ENCODE measurements at regions not wholly inside any gene's neighbourhood (a gene's known extent, or its start where the extent isn't known, plus 50 kb on each side); places are given as distances from the start of the nearest gene placed in this dataset.
A peak's percentile ranks its signal among the peaks of the same experiment; 100 is the strongest.

GRCh38 chr10:98326621-98327027 lies 58.6 kb upstream of the LOXL4 start:
- WGBS, 2 donors (ENCODE audit: low coverage in 1 of 2), result 10 to 31% methylated on average over 2 to 11 of the region's 15 CpGs
- Histone ChIP-seq H3K4me1 (no peaks in the 10 kb centered on the region), H3K4me3 (no peak overlapping the region), H3K27me3 (peaks cover 18% of the 10 kb centered on the region), H3K36me3 (no peaks in the 10 kb centered on the region), H3K27ac (no peak overlapping the region), H3K9me3 (peaks cover 0 to 6% (median 0%) of the 10 kb centered on the region in 3 donors)
- no peak for TF ChIP-seq EP300 (IDR thresholded peaks at IDR 0.05)
- no peak for TF ChIP-seq POLR2A (IDR thresholded peaks at IDR 0.05)
- TF ChIP-seq POLR2AphosphoS5 (IDR thresholded peaks at IDR 0.05), result no peak
- TF ChIP-seq CTCF (IDR thresholded peaks at IDR 0.05), result no peak
- ATAC-seq, result no peak

GRCh38 chr10:98323221-98324164 lies 55.5 kb upstream of the LOXL4 start:
- Histone ChIP-seq H3K27me3 (peaks cover 18% of the 10 kb centered on the region), H3K4me3 (no peak overlapping the region), H3K36me3 (no peaks in the 10 kb centered on the region), H3K27ac (no peak overlapping the region), H3K4me1 (no peaks in the 10 kb centered on the region), H3K9me3 (peaks cover 0 to 6% (median 0%) of the 10 kb centered on the region in 3 donors)
- peak; percentile 61 for ATAC-seq
- 64 to 93% methylated on average over 2 to 3 of the region's 4 CpGs for WGBS, 2 donors (ENCODE audit: low coverage in 1 of 2)
- TF ChIP-seq EP300 (IDR thresholded peaks at IDR 0.05), result no peak
- no peak for TF ChIP-seq POLR2A (IDR thresholded peaks at IDR 0.05)
- peak; percentile 17 for TF ChIP-seq POLR2AphosphoS5 (IDR thresholded peaks at IDR 0.05)

- no peak overlapping the region for H3K27ac ChIP-seq
- H3K4me1 ChIP-seq, result peaks cover 0 to 8% (median 0%) of the 10 kb centered on the region in 3 donors
- ATAC-seq, result no peak
- H3K9me3 ChIP-seq, result no peaks in the 10 kb centered on the region
- no peak overlapping the region for H3K4me3 ChIP-seq
- no peak for TF ChIP-seq POLR2A (IDR thresholded peaks at IDR 0.05)
- no peak for TF ChIP-seq POLR2AphosphoS5 (IDR thresholded peaks at IDR 0.05)
- TF ChIP-seq CTCF (IDR thresholded peaks at IDR 0.05), result no peak
- TF ChIP-seq EP300 (IDR thresholded peaks at IDR 0.05), result no peak
- 88 to 96% methylated on average over 8 to 17 of the region's 18 CpGs for WGBS, 2 donors (ENCODE audit: low coverage in 1 of 2)
- H3K36me3 ChIP-seq, result no peaks in the 10 kb centered on the region
- H3K27me3 ChIP-seq, result peaks cover 3% of the 10 kb centered on the region
Measured at GRCh38 chr10:98321186-98321780, 53.3 kb upstream of the LOXL4 start.

- no peak for ATAC-seq
- Histone ChIP-seq H3K27me3 (no peaks in the 10 kb centered on the region), H3K27ac (no peak overlapping the region), H3K9me3 (no peaks in the 10 kb centered on the region), H3K4me1 (peaks cover 0 to 10% (median 0%) of the 10 kb centered on the region in 3 donors), H3K4me3 (no peak overlapping the region), H3K36me3 (no peaks in the 10 kb centered on the region)
- WGBS, 2 donors (ENCODE audit: low coverage in 1 of 2), result 80 to 83% methylated on average over 3 to 6 of the region's 8 CpGs
- TF ChIP-seq EP300 (IDR thresholded peaks at IDR 0.05), result no peak
- no peak for TF ChIP-seq POLR2A (IDR thresholded peaks at IDR 0.05)
- no peak for TF ChIP-seq CTCF (IDR thresholded peaks at IDR 0.05)
- TF ChIP-seq POLR2AphosphoS5 (IDR thresholded peaks at IDR 0.05), result no peak
Measured at GRCh38 chr10:98320486-98321185, 52.6 kb upstream of the LOXL4 start.

- Histone ChIP-seq H3K4me3 (no peak overlapping the region), H3K27ac (no peak overlapping the region), H3K27me3 (no peaks in the 10 kb centered on the region), H3K9me3 (no peaks in the 10 kb centered on the region), H3K4me1 (peaks cover 0 to 10% (median 0%) of the 10 kb centered on the region in 3 donors), H3K36me3 (no peaks in the 10 kb centered on the region)
- 90 to 97% methylated on average over 3 of the region's 6 CpGs for WGBS, 2 donors (ENCODE audit: low coverage in 1 of 2)
- no peak for TF ChIP-seq POLR2AphosphoS5 (IDR thresholded peaks at IDR 0.05)
- no peak for TF ChIP-seq CTCF (IDR thresholded peaks at IDR 0.05)
- ATAC-seq, result no peak
Measured at GRCh38 chr10:98318861-98319260, 50.9 kb upstream of the LOXL4 start.

Measured in gastroesophageal sphincter (tissue), 4 donors.